Esophagus muscularis mucosa (tissue), 3 donors: ENCODE measurements at regions not wholly inside any gene's neighbourhood (a gene's known extent, or its start where the extent isn't known, plus 50 kb on each side); places are given as distances from the start of the nearest gene placed in this dataset.
A peak's percentile ranks its signal among the peaks of the same experiment; 100 is the strongest.

Experiments
- EP300 ChIP-seq: sonication (generic); formaldehyde crosslinking; IDR thresholded peaks from one replicate; pipeline ENCODE4 v1.6.1; 2017; ENCODE audit warnings: antibody characterized with exemption
- TF ChIP-seq, protein P1 (sequence below), 3 experiments: fragments of 200-600 bp in 2 of 3; fragments of 450-650 bp in 1 of 3; sonication (generic) in 2 of 3; IDR thresholded peaks; one replicate each; pipeline ENCODE4 v1.5.1; 2017 to 2019; ENCODE audit warnings: antibody characterized with exemption in 3 of 3, mild to moderate bottlenecking in 2 of 3, moderate library complexity in 1 of 3

GRCh38 chr18:70464343-70465114 is 175.7 kb downstream of the SOCS6 start:
- TF ChIP-seq, protein P1, sequence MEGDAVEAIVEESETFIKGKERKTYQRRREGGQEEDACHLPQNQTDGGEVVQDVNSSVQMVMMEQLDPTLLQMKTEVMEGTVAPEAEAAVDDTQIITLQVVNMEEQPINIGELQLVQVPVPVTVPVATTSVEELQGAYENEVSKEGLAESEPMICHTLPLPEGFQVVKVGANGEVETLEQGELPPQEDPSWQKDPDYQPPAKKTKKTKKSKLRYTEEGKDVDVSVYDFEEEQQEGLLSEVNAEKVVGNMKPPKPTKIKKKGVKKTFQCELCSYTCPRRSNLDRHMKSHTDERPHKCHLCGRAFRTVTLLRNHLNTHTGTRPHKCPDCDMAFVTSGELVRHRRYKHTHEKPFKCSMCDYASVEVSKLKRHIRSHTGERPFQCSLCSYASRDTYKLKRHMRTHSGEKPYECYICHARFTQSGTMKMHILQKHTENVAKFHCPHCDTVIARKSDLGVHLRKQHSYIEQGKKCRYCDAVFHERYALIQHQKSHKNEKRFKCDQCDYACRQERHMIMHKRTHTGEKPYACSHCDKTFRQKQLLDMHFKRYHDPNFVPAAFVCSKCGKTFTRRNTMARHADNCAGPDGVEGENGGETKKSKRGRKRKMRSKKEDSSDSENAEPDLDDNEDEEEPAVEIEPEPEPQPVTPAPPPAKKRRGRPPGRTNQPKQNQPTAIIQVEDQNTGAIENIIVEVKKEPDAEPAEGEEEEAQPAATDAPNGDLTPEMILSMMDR (IDR thresholded peaks at IDR 0.05): peak in 1 of 3 experiments; percentile 34
- TF ChIP-seq EP300: no peak
